ENCODE measurements at regions not wholly inside any gene's neighbourhood (a gene's known extent, or its start where the extent isn't known, plus 50 kb on each side); places are given as distances from the start of the nearest gene placed in this dataset.

GRCh38 chr11:19606856-19607655, 105.6 kb upstream of the NAV2 start:
- TF ChIP-seq YY1 (IDR thresholded peaks at IDR 0.05; ENCODE audit: low read depth) (no peak), FOXM1 (IDR thresholded peaks at IDR 0.05; ENCODE audit: borderline replicate concordance, low read depth) (no peak), CEBPB (IDR thresholded peaks at IDR 0.05) (no peak), RAD21 (IDR thresholded peaks at IDR 0.05; ENCODE audit: low read depth) (no peak), REST (IDR thresholded peaks at IDR 0.05; ENCODE audit: low read depth) (no peak)

- TF ChIP-seq TAF1 (IDR thresholded peaks at IDR 0.05; ENCODE audit: low read depth) (no peak), CREB1 (IDR thresholded peaks at IDR 0.05; ENCODE audit: low read depth) (no peak), FOXM1 (IDR thresholded peaks at IDR 0.05; ENCODE audit: borderline replicate concordance, low read depth) (no peak), TCF12 (IDR thresholded peaks at IDR 0.05; ENCODE audit: low read depth) (no peak), TEAD4 (IDR thresholded peaks at IDR 0.05) (no peak), RAD21 (IDR thresholded peaks at IDR 0.05; ENCODE audit: low read depth) (no peak), CEBPB (IDR thresholded peaks at IDR 0.05) (no peak), YY1 (IDR thresholded peaks at IDR 0.05; ENCODE audit: low read depth) (no peak), REST (IDR thresholded peaks at IDR 0.05; ENCODE audit: low read depth) (no peak), ZBTB7A (IDR thresholded peaks at IDR 0.05; ENCODE audit: low read depth) (no peak), EP300 (IDR thresholded peaks at IDR 0.05; ENCODE audit: borderline replicate concordance) (no peak), EGR1 (IDR thresholded peaks at IDR 0.05) (no peak), NFIC (IDR thresholded peaks at IDR 0.05) (no peak)
- TF ChIP-seq, protein P1, sequence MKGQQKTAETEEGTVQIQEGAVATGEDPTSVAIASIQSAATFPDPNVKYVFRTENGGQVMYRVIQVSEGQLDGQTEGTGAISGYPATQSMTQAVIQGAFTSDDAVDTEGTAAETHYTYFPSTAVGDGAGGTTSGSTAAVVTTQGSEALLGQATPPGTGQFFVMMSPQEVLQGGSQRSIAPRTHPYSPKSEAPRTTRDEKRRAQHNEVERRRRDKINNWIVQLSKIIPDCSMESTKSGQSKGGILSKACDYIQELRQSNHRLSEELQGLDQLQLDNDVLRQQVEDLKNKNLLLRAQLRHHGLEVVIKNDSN (IDR thresholded peaks at IDR 0.05) = no peak
- TF ChIP-seq, protein P2, sequence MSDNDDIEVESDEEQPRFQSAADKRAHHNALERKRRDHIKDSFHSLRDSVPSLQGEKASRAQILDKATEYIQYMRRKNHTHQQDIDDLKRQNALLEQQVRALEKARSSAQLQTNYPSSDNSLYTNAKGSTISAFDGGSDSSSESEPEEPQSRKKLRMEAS (IDR thresholded peaks at IDR 0.05) = no peak
These were observed 106.9 kb upstream of the NAV2 start for GRCh38 chr11:19605520-19606371.

DNA sequence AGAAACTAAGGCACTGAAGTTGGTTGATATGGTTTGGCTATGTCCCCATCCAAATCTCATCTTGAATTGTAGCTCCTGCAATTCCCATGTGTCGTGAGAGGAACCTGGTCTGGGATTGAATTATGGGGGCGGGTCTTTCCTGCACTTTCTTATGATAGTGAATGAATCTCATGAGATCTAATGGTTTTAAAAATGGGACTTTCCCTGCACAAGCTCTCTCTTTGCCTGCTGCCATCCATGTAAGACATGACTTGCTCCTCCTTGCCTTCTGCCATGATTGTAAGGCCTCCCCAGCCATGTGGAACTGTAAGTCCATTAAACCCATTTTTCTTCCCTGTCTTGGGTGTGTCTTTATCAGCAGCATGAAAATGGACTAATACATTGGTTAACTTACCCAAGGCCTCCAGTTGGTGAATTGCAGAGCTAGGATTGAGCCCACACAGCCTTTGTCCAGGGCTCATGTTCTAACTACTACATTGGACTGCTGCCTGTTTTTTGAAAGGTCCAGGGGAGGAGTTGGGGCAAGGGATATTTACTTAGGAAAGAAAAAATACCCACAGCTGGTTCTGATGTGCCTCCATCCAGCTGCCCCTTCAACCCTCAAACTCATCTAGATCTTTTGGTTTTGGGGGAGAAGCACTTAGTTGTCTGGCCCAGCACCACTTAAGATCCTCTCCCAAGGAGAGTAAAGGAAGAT, 107.8 kb upstream of the NAV2 start:
- TF ChIP-seq CEBPB (IDR thresholded peaks at IDR 0.05) (no peak), NFIC (IDR thresholded peaks at IDR 0.05) (no peak), EP300 (IDR thresholded peaks at IDR 0.05; ENCODE audit: borderline replicate concordance) (no peak), EGR1 (IDR thresholded peaks at IDR 0.05) (no peak), CREB1 (IDR thresholded peaks at IDR 0.05; ENCODE audit: low read depth) (no peak), REST (IDR thresholded peaks at IDR 0.05; ENCODE audit: low read depth) (no peak), FOXM1 (IDR thresholded peaks at IDR 0.05; ENCODE audit: borderline replicate concordance, low read depth) (no peak), YY1 (IDR thresholded peaks at IDR 0.05; ENCODE audit: low read depth) (no peak), TAF1 (IDR thresholded peaks at IDR 0.05; ENCODE audit: low read depth) (no peak), TCF12 (IDR thresholded peaks at IDR 0.05; ENCODE audit: low read depth) (no peak), TEAD4 (IDR thresholded peaks at IDR 0.05) (no peak)
- TF ChIP-seq, protein P1 (IDR thresholded peaks at IDR 0.05) = no peak
- TF ChIP-seq, protein P2 (IDR thresholded peaks at IDR 0.05) = no peak

Measured in Ishikawa (cell line).